H1 (cell line): ENCODE measurements at regions not wholly inside any gene's neighbourhood (a gene's known extent, or its start where the extent isn't known, plus 50 kb on each side); places are given as distances from the start of the nearest gene placed in this dataset.

Source experiments
- CHD2 ChIP-seq: IDR thresholded peaks from 2 replicates; pipeline ENCODE4 v1.6.1; 2012; ENCODE audit warnings: low read length, improper control_type of control experiment
- CTCF ChIP-seq, 3 experiments: IDR thresholded peaks; 1 replicate in 2 of 3; 2 replicates in 1 of 3; pipeline versions ENCODE4 v1.5.1 to v1.6.1; 2011; ENCODE audit warnings: low read length in 3 of 3, mild to moderate bottlenecking in 3 of 3, inconsistent platforms in 2 of 3, low read depth in 1 of 3, moderate library complexity in 1 of 3; ENCODE audit not compliant: insufficient read depth in 1 of 3; ENCODE audit errors: control extremely low read depth in 1 of 3
- EZH2 ChIP-seq: fragments of 200-600 bp; sonication (generic); IDR thresholded peaks from 2 replicates; pipeline ENCODE4 v1.7.1; 2012; ENCODE audit warnings: low read depth, mild to moderate bottlenecking, moderate library complexity, low read length, inconsistent platforms; ENCODE audit not compliant: severe bottlenecking
- JUND ChIP-seq: IDR thresholded peaks from 2 replicates; pipeline ENCODE4 v1.6.1; 2011; ENCODE audit warnings: mild to moderate bottlenecking, improper control_type of control experiment, low read length
- PHF8 ChIP-seq: fragments of 200-600 bp; sonication (generic); conservative IDR thresholded peaks from 2 replicates; pipeline ENCODE4 v1.7.1; 2012; ENCODE audit warnings: low read depth, mild to moderate bottlenecking, inconsistent platforms, low read length, moderate library complexity
- POLR2A ChIP-seq, 2 experiments: IDR thresholded peaks; 1 replicate in 1 of 2; 2 replicates in 1 of 2; pipeline ENCODE4 v1.6.1; 2011; ENCODE audit warnings: low read depth in 2 of 2, low read length in 2 of 2, mild to moderate bottlenecking in 2 of 2; ENCODE audit errors: control extremely low read depth in 1 of 2
- POU5F1 ChIP-seq: IDR thresholded peaks from 2 replicates; pipeline ENCODE4 v1.6.1; 2011; ENCODE audit warnings: low read depth, mild to moderate bottlenecking, low read length, moderate library complexity
- SP4 ChIP-seq: IDR thresholded peaks from 2 replicates; pipeline ENCODE4 v1.6.1; 2012; ENCODE audit warnings: low read length, inconsistent platforms
- TBP ChIP-seq: IDR thresholded peaks from 2 replicates; pipeline ENCODE4 v1.6.1; 2011; ENCODE audit warnings: low read depth, low read length, improper control_type of control experiment
- TEAD4 ChIP-seq: IDR thresholded peaks from 2 replicates; pipeline ENCODE4 v1.6.1; 2012; ENCODE audit warnings: low read depth, low read length, inconsistent platforms, mixed read lengths
- TF ChIP-seq, protein P1 (sequence below): IDR thresholded peaks from 2 replicates; pipeline ENCODE4 v1.6.1; 2012; ENCODE audit warnings: low read length, inconsistent platforms
- TF ChIP-seq, protein P2 (sequence below): IDR thresholded peaks from 2 replicates; pipeline ENCODE4 v1.6.1; 2012; ENCODE audit warnings: inconsistent platforms

- TF ChIP-seq SP4 (no peak), PHF8 (no peak), EZH2 (no peak), TBP (no peak), CTCF (IDR thresholded peaks at IDR 0.05; ENCODE audit: control extremely low read depth in 1 of 3, insufficient read depth in 1 of 3, low read depth in 1 of 3, low read length in 3 of 3) (no peak), CHD2 (no peak), TEAD4 (no peak), POLR2A (IDR thresholded peaks at IDR 0.05; ENCODE audit: control extremely low read depth in 1 of 2, low read depth in 2 of 2, low read length in 2 of 2) (no peak), POU5F1 (no peak), JUND (no peak)
- TF ChIP-seq, protein P1, sequence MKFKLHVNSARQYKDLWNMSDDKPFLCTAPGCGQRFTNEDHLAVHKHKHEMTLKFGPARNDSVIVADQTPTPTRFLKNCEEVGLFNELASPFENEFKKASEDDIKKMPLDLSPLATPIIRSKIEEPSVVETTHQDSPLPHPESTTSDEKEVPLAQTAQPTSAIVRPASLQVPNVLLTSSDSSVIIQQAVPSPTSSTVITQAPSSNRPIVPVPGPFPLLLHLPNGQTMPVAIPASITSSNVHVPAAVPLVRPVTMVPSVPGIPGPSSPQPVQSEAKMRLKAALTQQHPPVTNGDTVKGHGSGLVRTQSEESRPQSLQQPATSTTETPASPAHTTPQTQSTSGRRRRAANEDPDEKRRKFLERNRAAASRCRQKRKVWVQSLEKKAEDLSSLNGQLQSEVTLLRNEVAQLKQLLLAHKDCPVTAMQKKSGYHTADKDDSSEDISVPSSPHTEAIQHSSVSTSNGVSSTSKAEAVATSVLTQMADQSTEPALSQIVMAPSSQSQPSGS = no peak
- TF ChIP-seq, protein P2, sequence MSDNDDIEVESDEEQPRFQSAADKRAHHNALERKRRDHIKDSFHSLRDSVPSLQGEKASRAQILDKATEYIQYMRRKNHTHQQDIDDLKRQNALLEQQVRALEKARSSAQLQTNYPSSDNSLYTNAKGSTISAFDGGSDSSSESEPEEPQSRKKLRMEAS = no peak
Observed at GRCh38 chr5:34606101-34606500, 50.0 kb upstream of the RAI14 start.
